Activated CD4-positive, alpha-beta T cell treated with anti-CD3 and anti-CD28 coated beads for 36 hours (primary cell): ENCODE measurements at regions not wholly inside any gene's neighbourhood (a gene's known extent, or its start where the extent isn't known, plus 50 kb on each side); places are given as distances from the start of the nearest gene placed in this dataset.
"Not testable (repeated sequence)": the region's sequence is repeated elsewhere in the genome, so short reads cannot be mapped to it uniquely, and the experiment has no call there.

Experiments used
- ATAC-seq: fragments of 200-7000 bp; cut with Tn5 transposase; one replicate; pipeline ENCODE4 v1.10.0; 2021; ENCODE audit warnings: mild to moderate bottlenecking, moderate library complexity
- CTCF ChIA-PET: fragments of 350-600 bp; sonication (Branson Sonifier 250); formaldehyde crosslinking; loops from one replicate; lab custom pipeline; 2021; ENCODE audit warnings: antibody characterized with exemption; lab: Charles Lee
- POLR2A ChIA-PET: fragments of 350-600 bp; sonication (Branson Sonifier 250); formaldehyde crosslinking; loops from one replicate; lab custom pipeline; 2021; ENCODE audit warnings: antibody characterized with exemption, inconsistent platforms; lab: Charles Lee
- DNase-seq: peaks from one replicate; pipeline ENCODE4 v3.0.0-alpha.2; 2020
- H3K27ac Mint-ChIP-seq: one replicate; pipeline ENCODE4 v1.8.0; 2021; ENCODE audit warnings: mixed read lengths
- H3K27me3 Mint-ChIP-seq: one replicate; pipeline ENCODE4 v1.8.0; 2021; ENCODE audit warnings: mixed read lengths
- H3K36me3 Mint-ChIP-seq: one replicate; pipeline ENCODE4 v1.8.0; 2021; ENCODE audit warnings: low read depth, mixed read lengths
- H3K4me1 Mint-ChIP-seq: one replicate; pipeline ENCODE4 v1.8.0; 2021; ENCODE audit warnings: mixed read lengths
- H3K4me3 Mint-ChIP-seq: one replicate; pipeline ENCODE4 v1.8.0; 2021; ENCODE audit warnings: mild to moderate bottlenecking, moderate library complexity, mixed read lengths
- H3K9me3 Mint-ChIP-seq: one replicate; pipeline ENCODE4 v1.8.0; 2021; ENCODE audit warnings: low read depth, mixed read lengths
- intact Hi-C, 2 experiments: fragments of 100-400 bp; cut with DNase I in 1 of 2; cut with micrococcal nuclease in 1 of 2; formaldehyde crosslinking; loops; one replicate each; pipeline versions ENCODE4 v1.14.2 to v1.15.1; 2022 to 2024; cut with DNase I, micrococcal nuclease

DNA sequence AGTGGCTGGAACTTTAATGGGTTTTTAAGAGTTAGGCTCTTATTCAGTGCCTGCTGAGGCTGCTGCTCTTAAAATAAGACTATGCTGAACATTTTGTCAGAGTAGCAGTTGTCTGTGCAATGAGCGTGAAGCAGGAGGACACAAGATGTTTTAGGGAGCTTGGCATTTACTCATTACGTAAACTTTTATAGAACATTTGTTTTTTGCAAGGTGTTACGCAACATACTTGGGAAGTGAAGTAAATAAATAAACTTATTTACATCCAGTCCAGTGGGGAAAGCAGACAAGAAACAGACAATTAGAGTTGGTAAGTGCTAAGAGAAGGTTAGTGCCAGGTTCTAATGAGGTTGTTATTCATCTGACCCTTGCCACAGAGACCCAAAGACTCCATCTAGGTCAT lies 226.0 kb downstream of the HINT1 start:
- ChIA-PET POLR2A (no interaction called here), CTCF (interaction anchor here (1.8 kb wide), 1 partner anchor 37 kb away, joined by 5 read pairs; no protein-coding TSS in a partner anchor)
- Mint-ChIP-seq H3K9me3 (no peaks in the 10 kb centered on the region), H3K4me3 (no peak overlapping the region), H3K4me1 (no peaks in the 10 kb centered on the region), H3K36me3 (no peaks in the 10 kb centered on the region), H3K27ac (no peak overlapping the region), H3K27me3 (no peaks in the 10 kb centered on the region)
- no peak for DNase-seq
- intact Hi-C loops = no loop called here
- no peak for ATAC-seq

GRCh38 chr5:130937046-130937445 lies 228.0 kb downstream of the HINT1 start:
- no peak overlapping the region for H3K4me3 Mint-ChIP-seq
- DNase-seq (no peak), ATAC-seq (no peak)
- ChIA-PET CTCF (interaction anchor here (1.2 kb wide), 1 partner anchor 65 kb away, joined by 3 read pairs; no protein-coding TSS in a partner anchor), POLR2A (no interaction called here)
- H3K9me3 Mint-ChIP-seq = peaks cover 2% of the 10 kb centered on the region
- intact Hi-C loops = no loop called here
- H3K36me3 Mint-ChIP-seq = no peaks in the 10 kb centered on the region
- H3K4me1 Mint-ChIP-seq = no peaks in the 10 kb centered on the region
- H3K27ac Mint-ChIP-seq = no peak overlapping the region
- no peaks in the 10 kb centered on the region for H3K27me3 Mint-ChIP-seq

DNA sequence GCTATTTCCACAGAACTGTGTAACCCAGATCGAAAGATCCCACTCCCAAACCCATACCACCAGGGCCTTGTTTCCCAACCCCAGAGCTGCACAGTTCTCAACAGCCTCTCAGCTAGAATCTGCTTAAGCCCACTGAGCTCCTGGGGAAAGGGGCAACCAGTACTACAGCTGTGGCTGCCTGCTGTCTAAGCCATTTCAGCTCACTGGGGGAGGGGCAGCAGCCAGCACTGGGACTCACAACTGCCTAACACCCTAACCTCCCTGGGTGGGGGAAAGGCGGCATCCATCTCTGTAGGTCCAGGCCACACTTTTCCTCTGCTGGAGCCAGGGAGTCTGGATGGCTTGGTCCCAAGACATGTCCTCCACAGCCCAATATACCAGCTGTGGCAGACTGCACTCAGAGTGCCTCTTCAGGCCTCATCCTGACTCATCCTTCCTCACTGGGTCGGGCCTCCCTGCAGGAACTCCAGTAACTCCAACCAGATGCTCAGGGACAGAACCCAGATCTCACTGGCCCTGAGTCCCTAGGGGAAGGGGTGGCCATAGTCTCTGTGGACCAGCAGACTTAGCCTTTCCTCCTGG lies 241.4 kb downstream of the HINT1 start:
- CTCF ChIA-PET = interaction anchor here (0.6 kb wide), 1 partner anchor 83 kb away, joined by 3 read pairs; no protein-coding TSS in a partner anchor
- H3K27me3 Mint-ChIP-seq = peaks cover 4% of the 10 kb centered on the region
- no peak overlapping the region for H3K4me3 Mint-ChIP-seq

DNA sequence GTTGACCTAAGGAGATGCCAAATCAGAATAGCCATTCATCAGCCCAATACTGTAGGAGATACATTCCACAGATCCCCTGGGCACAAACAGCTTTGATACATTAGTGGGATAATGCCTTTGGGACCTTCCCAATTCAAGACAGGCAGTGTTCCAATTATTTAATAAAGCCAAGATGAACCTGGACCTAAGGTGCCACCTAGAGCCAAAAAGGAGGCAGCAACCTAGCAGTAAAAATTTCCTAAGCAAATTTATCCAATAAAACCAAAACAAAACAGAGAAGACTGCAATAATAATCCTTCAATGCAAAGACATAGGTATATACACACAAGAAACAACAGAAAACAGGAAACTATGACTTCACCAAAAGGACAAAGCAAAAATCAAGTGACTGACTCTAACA lies 253.0 kb downstream of the HINT1 start:
- POLR2A ChIA-PET = no interaction called here
- Mint-ChIP-seq H3K36me3 (peaks cover 2% of the 10 kb centered on the region), H3K27ac (no peak overlapping the region), H3K27me3 (peaks cover 6% of the 10 kb centered on the region), H3K4me1 (no peaks in the 10 kb centered on the region), H3K9me3 (peaks cover 7% of the 10 kb centered on the region), H3K4me3 (no peak overlapping the region)
- CTCF ChIA-PET = interaction anchor here (1.2 kb wide), 1 partner anchor 34 kb away, joined by 3 read pairs; no protein-coding TSS in a partner anchor
- ATAC-seq (no peak), DNase-seq (no peak)
- intact Hi-C loops = no loop called here

More for the DNA sequence above, 241.4 kb downstream of the HINT1 start:
- no peak overlapping the region for H3K27ac Mint-ChIP-seq
- POLR2A ChIA-PET = no interaction called here
- ATAC-seq = no peak
- H3K9me3 Mint-ChIP-seq = no peaks in the 10 kb centered on the region
- intact Hi-C loops = no loop called here
- DNase-seq = no peak
- no peaks in the 10 kb centered on the region for H3K4me1 Mint-ChIP-seq
- no peaks in the 10 kb centered on the region for H3K36me3 Mint-ChIP-seq

- intact Hi-C loops = no loop called here
- Mint-ChIP-seq H3K27me3 (peaks cover 6% of the 10 kb centered on the region), H3K4me1 (no peaks in the 10 kb centered on the region), H3K27ac (no peak overlapping the region), H3K9me3 (peaks cover 5% of the 10 kb centered on the region), H3K36me3 (peaks cover 2% of the 10 kb centered on the region), H3K4me3 (no peak overlapping the region)
- ATAC-seq (no peak), DNase-seq (no peak)
- CTCF ChIA-PET = no interaction called here
- POLR2A ChIA-PET = no interaction called here
Measured at GRCh38 chr5:130908186-130908585, 256.9 kb downstream of the HINT1 start.

DNA sequence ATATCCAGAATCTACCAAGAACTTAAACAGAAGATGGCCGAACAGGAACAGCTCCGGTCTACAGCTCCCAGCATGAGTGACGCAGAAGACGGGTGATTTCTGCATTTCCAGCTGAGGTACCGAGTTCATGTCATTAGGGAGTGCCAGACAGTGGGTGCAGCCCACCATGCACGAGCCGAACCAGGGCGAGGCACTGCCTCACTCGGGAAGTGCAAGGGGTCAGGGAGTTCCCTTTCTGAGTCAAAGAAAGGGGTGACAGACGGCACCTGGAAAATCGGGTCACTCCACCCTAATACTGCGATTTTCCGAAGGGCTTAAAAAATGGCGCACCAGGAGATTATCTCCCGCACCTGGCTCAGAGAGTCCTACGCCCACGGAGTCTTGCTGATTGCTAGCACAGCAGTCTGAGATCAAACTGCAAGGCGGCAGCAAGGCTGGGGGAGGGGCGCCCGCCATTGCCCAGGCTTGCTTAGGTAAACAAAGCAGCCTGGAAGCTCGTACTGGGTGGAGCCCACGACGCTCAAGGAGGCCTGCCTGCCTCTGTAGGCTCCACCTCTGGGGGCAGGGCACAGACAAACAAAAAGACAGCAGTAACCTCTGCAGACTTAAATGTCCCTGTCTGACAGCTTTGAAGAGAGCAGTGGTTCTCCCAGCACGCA lies 267.4 kb downstream of the HINT1 start:
- H3K36me3 Mint-ChIP-seq, intact Hi-C loops, H3K27ac Mint-ChIP-seq, H3K9me3 Mint-ChIP-seq, H3K4me3 Mint-ChIP-seq, POLR2A ChIA-PET, DNase-seq, CTCF ChIA-PET, H3K4me1 Mint-ChIP-seq, ATAC-seq: not testable (repeated sequence)
- H3K27me3 Mint-ChIP-seq = peaks cover 14% of the 10 kb centered on the region

DNA sequence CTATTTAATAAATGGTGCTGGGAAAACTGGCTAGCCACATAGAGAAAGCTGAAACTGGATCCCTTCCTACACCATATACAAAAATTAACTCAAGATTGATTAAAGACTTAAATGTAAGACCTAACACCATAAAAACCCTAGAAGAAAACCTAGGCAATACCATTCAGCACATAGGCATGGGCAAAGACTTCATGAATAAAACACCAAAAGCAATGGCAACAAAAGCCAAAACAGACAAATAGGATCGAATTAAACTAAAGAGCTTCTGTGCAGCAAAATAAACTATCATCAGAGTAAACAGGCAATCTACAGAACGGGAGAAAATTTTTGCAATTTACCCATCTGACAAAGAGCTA lies 267.9 kb downstream of the HINT1 start:
- H3K4me3 Mint-ChIP-seq, ATAC-seq, H3K36me3 Mint-ChIP-seq, intact Hi-C loops, DNase-seq, H3K4me1 Mint-ChIP-seq, POLR2A ChIA-PET, H3K27ac Mint-ChIP-seq, H3K9me3 Mint-ChIP-seq, CTCF ChIA-PET: not testable (repeated sequence)
- peaks cover 17% of the 10 kb centered on the region for H3K27me3 Mint-ChIP-seq

DNA sequence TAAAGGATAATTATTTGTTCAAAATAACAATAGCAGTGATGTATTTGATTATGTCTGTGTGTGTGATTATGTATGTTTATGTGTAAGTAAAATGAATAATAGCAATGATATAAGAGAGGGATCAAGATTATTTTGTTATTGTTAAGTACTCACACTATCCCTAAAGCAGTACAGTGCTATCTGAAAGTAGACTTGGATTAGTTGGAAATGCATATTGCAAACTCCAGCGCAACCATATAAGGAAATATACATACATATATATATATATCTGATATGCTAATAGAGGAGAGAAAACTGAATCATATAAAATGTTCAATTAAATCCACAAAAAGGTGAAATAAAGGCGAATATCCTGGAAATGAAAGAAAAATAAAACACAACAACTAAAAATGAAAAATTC lies 268.4 kb downstream of the HINT1 start:
- ChIA-PET CTCF (no interaction called here), POLR2A (no interaction called here)
- Mint-ChIP-seq H3K9me3 (peaks cover 4% of the 10 kb centered on the region), H3K36me3 (no peaks in the 10 kb centered on the region), H3K27ac (no peak overlapping the region), H3K4me1 (no peaks in the 10 kb centered on the region), H3K4me3 (no peak overlapping the region), H3K27me3 (peaks cover 18% of the 10 kb centered on the region)
- no peak for DNase-seq
- no peak for ATAC-seq
- intact Hi-C loops = no loop called here

- POLR2A ChIA-PET = no interaction called here
- no peak for DNase-seq
- no peak for ATAC-seq
- Mint-ChIP-seq H3K9me3 (peaks cover 4% of the 10 kb centered on the region), H3K4me1 (no peaks in the 10 kb centered on the region), H3K27me3 (peaks cover 25% of the 10 kb centered on the region), H3K4me3 (no peak overlapping the region), H3K36me3 (no peaks in the 10 kb centered on the region), H3K27ac (no peak overlapping the region)
- intact Hi-C loops = no loop called here
- CTCF ChIA-PET = no interaction called here
Measured at GRCh38 chr5:130893006-130893405, 272.1 kb downstream of the HINT1 start.

- ATAC-seq = no peak
- Mint-ChIP-seq H3K9me3 (peaks cover 4% of the 10 kb centered on the region), H3K4me1 (peaks cover 5% of the 10 kb centered on the region), H3K4me3 (no peak overlapping the region), H3K27me3 (peaks cover 21% of the 10 kb centered on the region), H3K27ac (no peak overlapping the region), H3K36me3 (no peaks in the 10 kb centered on the region)
- ChIA-PET POLR2A (no interaction called here), CTCF (no interaction called here)
- no peak for DNase-seq
- intact Hi-C loops = no loop called here
Measured at GRCh38 chr5:130890610-130891009, 274.4 kb downstream of the HINT1 start.

GRCh38 chr5:130885691-130886090 lies 279.4 kb downstream of the HINT1 start:
- Mint-ChIP-seq H3K4me3 (no peak overlapping the region), H3K27me3 (peaks cover 4% of the 10 kb centered on the region), H3K9me3 (no peaks in the 10 kb centered on the region), H3K4me1 (peaks cover 5% of the 10 kb centered on the region), H3K36me3 (no peaks in the 10 kb centered on the region), H3K27ac (no peak overlapping the region)
- ChIA-PET CTCF (no interaction called here), POLR2A (no interaction called here)
- DNase-seq (no peak), ATAC-seq (no peak)
- intact Hi-C loops = no loop called here

- no peaks in the 10 kb centered on the region for H3K36me3 Mint-ChIP-seq
- H3K27ac Mint-ChIP-seq = no peak overlapping the region
- DNase-seq = no peak
- ChIA-PET CTCF (no interaction called here), POLR2A (no interaction called here)
- no peaks in the 10 kb centered on the region for H3K9me3 Mint-ChIP-seq
- intact Hi-C loops = no loop called here
- H3K4me1 Mint-ChIP-seq = peaks cover 5% of the 10 kb centered on the region
- no peak for ATAC-seq
- H3K4me3 Mint-ChIP-seq = no peak overlapping the region
- peaks cover 4% of the 10 kb centered on the region for H3K27me3 Mint-ChIP-seq
Measured at GRCh38 chr5:130885027-130885426, 280.0 kb downstream of the HINT1 start.
